ENCODE measurements at regions not wholly inside any gene's neighbourhood (a gene's known extent, or its start where the extent isn't known, plus 50 kb on each side); places are given as distances from the start of the nearest gene placed in this dataset.

DNA sequence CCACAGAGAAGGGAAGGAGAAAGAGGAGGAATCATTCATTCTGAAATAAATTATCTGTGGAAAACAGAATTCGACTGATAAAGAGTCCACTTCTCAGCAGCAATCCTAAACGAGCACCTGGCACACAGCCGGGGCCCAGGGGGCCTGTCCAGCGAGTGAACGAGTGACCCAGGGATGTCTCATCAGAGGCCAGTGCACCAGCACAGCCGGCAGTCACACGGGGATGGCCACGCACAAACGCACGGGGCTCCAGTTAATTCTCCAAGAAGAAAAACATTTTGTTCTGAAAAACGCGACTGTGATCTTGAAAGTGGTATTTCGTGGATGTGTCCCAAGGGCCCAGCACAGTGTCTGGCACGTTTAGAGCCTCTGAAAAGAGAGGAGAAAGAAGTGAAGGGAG is 154.6 kb downstream of the BRD1 start:
- H3K4me3 ChIP-seq (ENCODE audit: control extremely low read depth in 1 of 5, extremely low read depth in 1 of 5, insufficient read depth in 1 of 5, low read depth in 2 of 5, low read length in 4 of 5) = no peak overlapping the region
- no peak overlapping the region for H3K4me2 ChIP-seq (replicated peaks; ENCODE audit: low read depth, low read length, poor library complexity, severe bottlenecking)
- peaks cover 14 to 18% of the 10 kb centered on the region in 2 donors for H3K4me1 ChIP-seq (ENCODE audit: control insufficient read depth in 2 of 2, insufficient read depth in 2 of 2, low read length in 2 of 2)
- H3K9me3 ChIP-seq (ENCODE audit: control extremely low read depth in 1 of 3, control insufficient read depth in 2 of 3, insufficient read depth in 1 of 3, low read length in 2 of 3) = peaks cover 0 to 16% (median 2%) of the 10 kb centered on the region in 3 donors
- DNase-seq = no peak
- H3K27me3 ChIP-seq (replicated peaks in 1 of 4; ENCODE audit: control extremely low read depth in 1 of 4, control insufficient read depth in 3 of 4, insufficient read depth in 4 of 4, low read length in 3 of 4) = peaks cover 0 to 22% (median 11%) of the 10 kb centered on the region in 4 experiments
- Mint-ChIP-seq H3K4me1 (peaks cover 15% of the 10 kb centered on the region), H3K27ac (no peak overlapping the region), H3K27me3 (peaks cover 20% of the 10 kb centered on the region), H3K4me3 (no peak overlapping the region), H3K9me3 (ENCODE audit: insufficient read depth) (no peaks in the 10 kb centered on the region)
- no peak overlapping the region for H3K27ac ChIP-seq (ENCODE audit: low read length in 2 of 2)
- ATAC-seq (ENCODE audit: low read depth) = no peak
- H4K20me1 ChIP-seq (ENCODE audit: control insufficient read depth, insufficient read depth, low read length, poor library complexity, severe bottlenecking) = no peaks in the 10 kb centered on the region
- H3K9ac ChIP-seq (ENCODE audit: low read length) = no peak overlapping the region
- POLR2A ChIA-PET = no interaction called here
- H3K79me2 ChIP-seq (ENCODE audit: control insufficient read depth, insufficient read depth, low read length) = no peaks in the 10 kb centered on the region
- no peak overlapping the region for H2AFZ ChIP-seq (ENCODE audit: insufficient read depth, low read depth, low read length, poor library complexity, severe bottlenecking)
- TF ChIP-seq EZH2 (IDR thresholded peaks at IDR 0.05; ENCODE audit: borderline replicate concordance, insufficient read depth, low read depth, low read length, poor library complexity, severe bottlenecking) = no peak
- TF ChIP-seq, protein P1, sequence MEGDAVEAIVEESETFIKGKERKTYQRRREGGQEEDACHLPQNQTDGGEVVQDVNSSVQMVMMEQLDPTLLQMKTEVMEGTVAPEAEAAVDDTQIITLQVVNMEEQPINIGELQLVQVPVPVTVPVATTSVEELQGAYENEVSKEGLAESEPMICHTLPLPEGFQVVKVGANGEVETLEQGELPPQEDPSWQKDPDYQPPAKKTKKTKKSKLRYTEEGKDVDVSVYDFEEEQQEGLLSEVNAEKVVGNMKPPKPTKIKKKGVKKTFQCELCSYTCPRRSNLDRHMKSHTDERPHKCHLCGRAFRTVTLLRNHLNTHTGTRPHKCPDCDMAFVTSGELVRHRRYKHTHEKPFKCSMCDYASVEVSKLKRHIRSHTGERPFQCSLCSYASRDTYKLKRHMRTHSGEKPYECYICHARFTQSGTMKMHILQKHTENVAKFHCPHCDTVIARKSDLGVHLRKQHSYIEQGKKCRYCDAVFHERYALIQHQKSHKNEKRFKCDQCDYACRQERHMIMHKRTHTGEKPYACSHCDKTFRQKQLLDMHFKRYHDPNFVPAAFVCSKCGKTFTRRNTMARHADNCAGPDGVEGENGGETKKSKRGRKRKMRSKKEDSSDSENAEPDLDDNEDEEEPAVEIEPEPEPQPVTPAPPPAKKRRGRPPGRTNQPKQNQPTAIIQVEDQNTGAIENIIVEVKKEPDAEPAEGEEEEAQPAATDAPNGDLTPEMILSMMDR (IDR thresholded peaks at IDR 0.05) = no peak
- intact Hi-C loops (cut with micrococcal nuclease) = no loop called here
- no peaks in the 10 kb centered on the region for H3K36me3 ChIP-seq (replicated peaks in 1 of 2; ENCODE audit: control extremely low read depth in 1 of 2, control insufficient read depth in 1 of 2, extremely low read depth in 1 of 2, insufficient read depth in 2 of 2, low read length in 1 of 2)
- 60% methylated on average over 13 of the region's 14 CpGs for WGBS (ENCODE audit: insufficient coverage)
- CTCF ChIA-PET = no interaction called here

DNA sequence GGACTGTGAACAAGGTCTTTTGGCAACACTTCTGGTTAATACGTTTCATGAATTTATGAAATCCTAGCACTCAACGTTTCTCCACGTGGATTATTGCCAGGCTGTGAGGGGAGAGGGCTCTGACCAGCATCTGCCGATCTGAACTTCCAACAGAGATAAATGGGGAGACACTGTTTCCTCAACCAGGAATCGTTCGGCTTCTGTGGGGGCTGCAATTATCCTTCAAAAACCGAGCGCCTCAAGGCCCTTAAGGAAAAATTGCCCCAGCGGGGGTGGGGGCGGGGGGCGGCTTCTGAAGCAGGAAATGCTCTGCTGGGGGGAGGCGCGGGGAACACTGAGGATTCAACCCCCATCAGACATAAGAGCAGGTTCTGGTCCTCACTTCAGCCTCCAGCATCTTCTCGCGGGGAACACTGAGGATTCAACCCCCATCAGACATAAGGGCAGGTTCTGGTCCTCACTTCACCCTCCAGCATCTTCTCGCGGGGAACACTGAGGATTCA is 155.6 kb downstream of the BRD1 start:
- peak overlapping the region; percentile 91 for H3K4me3 Mint-ChIP-seq
- 65% methylated on average over 9 of the region's 17 CpGs for WGBS (ENCODE audit: insufficient coverage)
- peaks cover 15 to 22% of the 10 kb centered on the region in 2 donors for H3K4me1 ChIP-seq (ENCODE audit: control insufficient read depth in 2 of 2, insufficient read depth in 2 of 2, low read length in 2 of 2)
- H3K79me2 ChIP-seq (ENCODE audit: control insufficient read depth, insufficient read depth, low read length) = no peaks in the 10 kb centered on the region
- ChIA-PET POLR2A (no interaction called here), CTCF (no interaction called here)
- no peaks in the 10 kb centered on the region for H3K36me3 ChIP-seq (replicated peaks in 1 of 2; ENCODE audit: control extremely low read depth in 1 of 2, control insufficient read depth in 1 of 2, extremely low read depth in 1 of 2, insufficient read depth in 2 of 2, low read length in 1 of 2)
- peaks cover 0 to 16% (median 2%) of the 10 kb centered on the region in 3 donors for H3K9me3 ChIP-seq (ENCODE audit: control extremely low read depth in 1 of 3, control insufficient read depth in 2 of 3, insufficient read depth in 1 of 3, low read length in 2 of 3)
- intact Hi-C loops (cut with micrococcal nuclease) = no loop called here
- no peaks in the 10 kb centered on the region for H4K20me1 ChIP-seq (ENCODE audit: control insufficient read depth, insufficient read depth, low read length, poor library complexity, severe bottlenecking)
- no peak overlapping the region for H3K9ac ChIP-seq (ENCODE audit: low read length)
- H3K9me3 Mint-ChIP-seq (ENCODE audit: insufficient read depth) = no peaks in the 10 kb centered on the region
- H3K27ac Mint-ChIP-seq = no peak overlapping the region
- no peak overlapping the region for H3K27ac ChIP-seq (ENCODE audit: low read length in 2 of 2)
- no peak for TF ChIP-seq EZH2 (IDR thresholded peaks at IDR 0.05; ENCODE audit: borderline replicate concordance, insufficient read depth, low read depth, low read length, poor library complexity, severe bottlenecking)
- TF ChIP-seq, protein P1 (IDR thresholded peaks at IDR 0.05) = no peak
- H3K27me3 Mint-ChIP-seq = peaks cover 17% of the 10 kb centered on the region
- DNase-seq (no peak), ATAC-seq (ENCODE audit: low read depth) (no peak)
- peaks cover 18% of the 10 kb centered on the region for H3K4me1 Mint-ChIP-seq
- no peak overlapping the region for H3K4me3 ChIP-seq (ENCODE audit: control extremely low read depth in 1 of 5, extremely low read depth in 1 of 5, insufficient read depth in 1 of 5, low read depth in 2 of 5, low read length in 4 of 5)
- no peak overlapping the region for H2AFZ ChIP-seq (ENCODE audit: insufficient read depth, low read depth, low read length, poor library complexity, severe bottlenecking)
- no peak overlapping the region for H3K4me2 ChIP-seq (replicated peaks; ENCODE audit: low read depth, low read length, poor library complexity, severe bottlenecking)
- peaks cover 0 to 22% (median 11%) of the 10 kb centered on the region in 4 experiments for H3K27me3 ChIP-seq (replicated peaks in 1 of 4; ENCODE audit: control extremely low read depth in 1 of 4, control insufficient read depth in 3 of 4, insufficient read depth in 4 of 4, low read length in 3 of 4)
